HG03521 (cell line): ENCODE measurements at regions not wholly inside any gene's neighbourhood (a gene's known extent, or its start where the extent isn't known, plus 50 kb on each side); places are given as distances from the start of the nearest gene placed in this dataset.

ENCODE experiments used
- ATAC-seq: cut with Tn5 transposase; IDR thresholded peaks from one replicate; pipeline ENCODE4 v1.9.1; 2021; ENCODE audit warnings: mild to moderate bottlenecking, moderate library complexity; ENCODE audit not compliant: unreplicated experiment

DNA sequence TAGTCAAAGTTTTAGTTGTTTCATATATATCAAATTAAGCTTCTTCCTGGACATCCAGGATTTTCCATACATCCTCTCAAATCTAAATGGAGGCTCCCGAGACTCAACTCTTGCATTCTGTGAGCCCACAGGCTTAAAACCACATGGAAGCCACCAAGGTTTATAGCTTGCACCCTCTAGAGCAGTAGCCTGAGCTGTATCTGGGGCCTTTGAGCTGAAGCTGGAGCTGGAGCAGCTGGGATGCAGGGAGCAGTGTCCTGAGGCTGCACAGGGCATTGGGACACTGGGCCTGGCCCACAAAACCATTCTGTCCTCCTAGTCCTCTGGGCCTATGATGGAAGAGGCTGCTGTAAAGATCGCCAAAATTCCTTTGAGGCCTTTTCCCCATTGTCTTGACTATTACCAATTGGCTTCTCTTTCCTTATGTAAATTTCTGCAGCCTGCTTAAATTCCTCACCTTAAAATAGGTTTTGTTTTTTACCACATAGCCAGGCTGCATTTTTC is 151.0 kb downstream of the COX7C start:
- ATAC-seq = no peak

DNA sequence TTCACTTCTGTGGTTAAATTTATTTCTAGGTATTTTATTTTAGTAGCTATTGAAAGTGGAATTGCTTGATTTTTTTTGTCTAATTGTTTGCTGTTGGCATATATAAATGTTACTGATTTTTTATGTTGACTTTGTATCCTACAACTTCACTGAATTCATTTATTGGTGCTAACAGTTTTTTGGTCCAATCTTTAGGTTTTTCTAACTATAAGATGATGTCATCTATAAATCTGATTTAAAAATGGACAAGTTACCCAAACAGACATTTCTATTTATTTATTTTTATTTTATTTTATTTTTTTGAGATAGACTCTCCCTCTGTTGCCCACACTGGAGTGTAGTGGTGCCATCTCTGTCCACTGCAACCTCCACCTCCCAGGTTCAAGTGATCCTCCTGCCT is 162.3 kb downstream of the COX7C start:
- no peak for ATAC-seq

DNA sequence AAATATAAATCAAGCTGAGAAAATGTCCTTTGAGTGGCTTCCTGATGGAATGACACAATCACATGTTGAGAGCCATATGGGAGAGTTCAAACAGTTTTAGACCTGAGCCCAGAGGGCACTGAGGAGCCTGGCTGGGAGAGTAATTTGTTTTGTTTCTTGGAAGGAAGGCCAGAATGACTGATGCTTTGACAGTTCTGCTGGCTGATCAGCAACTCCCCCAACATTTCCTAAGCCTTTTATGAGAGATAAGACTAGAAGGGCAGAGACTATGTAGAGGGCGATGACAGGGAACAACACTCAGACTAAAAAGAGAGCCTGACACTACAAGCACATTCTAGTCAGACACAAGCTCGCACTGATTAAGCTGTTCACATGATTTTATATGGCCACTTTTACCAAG is 169.2 kb downstream of the COX7C start:
- ATAC-seq = no peak

DNA sequence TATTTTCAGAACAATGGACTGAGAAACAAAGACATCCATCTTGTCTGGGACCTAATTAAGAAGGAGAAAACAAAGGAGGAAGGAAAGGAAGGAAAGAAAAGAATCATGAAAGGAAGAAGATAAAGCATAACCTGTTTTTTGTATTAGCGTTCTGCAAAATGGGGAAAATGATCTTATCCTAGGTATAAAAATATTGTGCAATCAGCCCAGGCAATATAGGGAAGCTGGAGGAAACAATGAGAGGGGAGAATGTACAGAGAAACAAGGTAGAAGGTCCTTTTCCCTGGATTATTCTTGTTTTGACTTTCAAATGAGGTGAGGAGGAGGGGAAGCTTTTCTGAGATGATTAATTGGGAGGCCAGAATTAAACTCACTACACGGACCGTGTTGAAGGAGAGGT is 177.9 kb downstream of the COX7C start:
- no peak for ATAC-seq

DNA sequence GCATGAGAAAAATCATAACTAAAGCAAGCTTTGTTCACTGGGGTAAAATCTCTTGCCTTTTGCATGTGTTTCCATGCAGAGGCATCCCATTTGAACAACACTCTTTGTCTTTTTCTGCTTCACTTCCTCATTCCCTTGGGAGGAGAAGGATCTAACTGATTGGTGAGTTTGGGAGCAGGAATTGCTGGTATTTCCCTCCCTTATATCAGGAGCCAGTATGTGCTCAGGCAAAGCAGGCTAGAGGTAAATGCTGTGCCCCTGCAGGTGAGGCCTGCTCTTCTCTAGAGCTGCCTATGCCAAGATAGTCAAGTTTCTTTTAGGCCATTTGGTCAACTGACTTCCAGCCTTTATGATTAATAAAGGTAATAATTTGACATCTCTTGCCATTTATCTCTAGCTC is 179.9 kb downstream of the COX7C start:
- ATAC-seq = no peak

DNA sequence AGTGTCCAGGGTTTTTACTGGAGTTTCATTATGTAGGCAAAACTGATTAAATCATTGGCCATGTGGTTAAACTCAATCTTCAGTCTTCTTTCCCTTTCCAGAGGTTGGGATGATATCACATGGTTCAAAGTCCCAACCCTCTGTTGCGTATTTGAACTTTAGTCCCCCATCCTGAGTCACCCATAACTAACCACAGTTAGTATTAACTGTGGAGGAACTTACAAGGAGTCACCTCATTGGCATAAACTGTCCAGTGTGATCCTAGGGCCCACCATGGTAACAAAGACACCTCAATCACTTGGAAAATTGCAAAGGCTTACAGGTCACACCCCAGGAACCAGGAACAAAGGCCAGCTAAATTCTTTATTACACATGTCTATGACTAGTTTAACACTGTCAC is 188.5 kb downstream of the COX7C start:
- ATAC-seq = no peak

DNA sequence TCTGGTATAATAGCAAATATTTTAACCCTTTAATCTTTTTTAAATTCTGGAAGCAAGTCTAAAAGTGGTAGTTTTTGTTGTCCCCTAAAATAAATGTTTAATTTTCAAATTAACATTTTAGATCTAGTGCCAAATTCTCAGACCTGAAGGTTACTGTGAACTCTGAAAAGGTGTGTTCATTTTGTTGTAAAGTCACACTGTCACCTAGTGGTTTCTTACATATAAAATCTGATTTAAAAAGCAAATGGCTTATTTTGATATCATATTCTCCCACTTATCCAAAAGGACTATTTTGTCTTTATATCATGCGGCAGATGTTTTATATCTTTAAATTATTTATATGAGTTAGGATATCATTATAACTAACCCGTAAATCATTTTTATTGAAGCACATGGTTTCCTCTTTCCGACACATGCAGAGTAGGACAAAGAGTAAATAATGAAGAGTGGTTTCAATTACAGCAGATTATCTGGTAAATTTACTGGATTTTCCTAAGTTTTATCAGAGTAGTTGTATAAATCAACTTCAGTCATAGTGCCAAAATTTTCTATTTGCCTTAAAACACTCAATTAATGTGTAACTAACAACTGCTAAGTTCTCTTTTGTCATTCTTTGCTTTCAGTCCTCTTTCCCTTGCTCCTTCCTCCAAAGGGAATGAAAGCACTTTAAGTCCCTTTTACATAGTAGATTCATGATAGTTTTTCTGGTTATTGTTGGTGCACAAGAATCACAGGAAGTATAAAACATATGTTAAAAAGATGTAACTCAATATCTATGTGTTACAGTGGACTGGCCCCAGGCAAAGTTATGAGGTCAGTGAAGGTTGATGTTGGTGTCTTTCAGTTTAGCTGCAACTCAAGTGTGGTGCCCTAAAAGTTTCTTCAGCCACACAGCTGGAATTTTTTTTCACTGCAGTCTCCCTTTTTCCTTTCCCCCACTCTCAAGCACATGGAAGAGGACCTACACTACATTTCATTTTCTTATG is 189.6 kb downstream of the COX7C start:
- ATAC-seq = no peak

DNA sequence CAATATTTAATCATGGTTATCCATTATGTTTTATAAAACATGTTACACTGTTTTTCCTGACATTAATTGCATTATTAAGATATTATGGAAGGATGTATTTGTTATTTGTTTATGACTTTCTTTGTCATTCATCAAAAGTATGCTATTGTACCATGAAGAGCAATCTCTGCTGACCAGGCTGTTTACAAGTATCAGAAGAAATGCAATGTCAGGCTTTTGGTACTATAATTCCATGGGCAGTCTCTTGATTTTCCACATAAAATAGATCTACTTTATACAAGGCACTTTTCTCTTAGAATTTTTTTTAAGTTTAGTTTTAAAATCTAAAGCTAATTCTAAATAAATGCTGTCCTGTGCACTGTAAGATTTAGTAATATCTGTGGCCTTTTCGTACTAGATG is 196.6 kb downstream of the COX7C start:
- ATAC-seq = no peak

DNA sequence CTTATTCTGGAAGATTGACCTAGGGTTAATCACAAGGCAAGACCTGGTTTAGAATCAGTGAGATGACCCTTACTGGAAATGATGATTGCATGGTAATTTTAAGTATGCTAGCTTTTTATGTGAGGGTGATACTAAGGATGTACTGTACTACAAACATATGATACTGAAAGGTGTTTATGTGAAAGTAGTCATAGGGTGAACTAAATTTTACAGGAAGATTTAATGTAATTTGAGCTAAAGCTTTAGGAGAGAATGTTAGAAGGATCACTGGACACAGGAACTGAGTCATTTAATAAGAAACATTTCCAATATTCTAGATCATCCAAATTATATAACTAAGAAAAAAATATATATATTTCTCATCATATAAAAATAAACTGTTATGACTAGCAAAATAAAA is 197.2 kb downstream of the COX7C start:
- no peak for ATAC-seq

DNA sequence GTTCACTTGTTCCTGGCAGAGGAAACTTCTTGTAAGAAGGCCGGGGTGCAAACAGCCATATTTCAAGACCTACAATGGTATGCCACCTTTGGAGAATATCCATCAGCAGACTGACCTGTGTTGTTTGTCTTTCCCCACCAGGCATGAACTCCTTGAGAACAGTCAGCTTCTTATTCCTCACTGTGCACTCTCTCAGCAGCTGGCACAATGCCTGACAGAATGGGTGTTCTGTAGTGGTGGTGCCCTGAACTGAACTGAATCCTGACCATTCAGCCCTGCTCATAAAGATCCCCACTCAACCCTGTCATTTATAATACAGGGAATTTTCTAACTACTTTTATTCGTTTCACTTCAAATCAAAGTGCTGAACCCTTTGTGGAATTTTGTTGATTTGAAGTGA is 206.9 kb downstream of the COX7C start:
- no peak for ATAC-seq

DNA sequence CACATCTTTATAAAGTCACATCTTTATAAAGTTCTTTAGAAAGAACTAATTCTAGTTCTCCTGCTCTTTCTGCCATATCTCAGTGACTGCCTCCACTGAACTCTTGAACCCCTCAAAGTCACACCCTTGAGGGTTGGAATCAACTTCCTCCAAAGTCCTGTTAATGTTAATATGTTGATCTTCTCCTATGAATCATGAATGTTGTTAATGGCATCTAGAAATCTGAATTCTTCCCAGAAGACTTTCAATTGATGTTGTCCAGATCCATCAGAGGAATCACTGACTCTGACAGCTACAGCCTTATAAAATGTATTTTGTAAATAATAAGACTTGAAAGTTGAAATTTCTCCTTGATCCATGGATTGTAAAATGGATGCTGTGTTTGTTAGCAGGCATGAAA is 213.4 kb downstream of the COX7C start:
- no peak for ATAC-seq

DNA sequence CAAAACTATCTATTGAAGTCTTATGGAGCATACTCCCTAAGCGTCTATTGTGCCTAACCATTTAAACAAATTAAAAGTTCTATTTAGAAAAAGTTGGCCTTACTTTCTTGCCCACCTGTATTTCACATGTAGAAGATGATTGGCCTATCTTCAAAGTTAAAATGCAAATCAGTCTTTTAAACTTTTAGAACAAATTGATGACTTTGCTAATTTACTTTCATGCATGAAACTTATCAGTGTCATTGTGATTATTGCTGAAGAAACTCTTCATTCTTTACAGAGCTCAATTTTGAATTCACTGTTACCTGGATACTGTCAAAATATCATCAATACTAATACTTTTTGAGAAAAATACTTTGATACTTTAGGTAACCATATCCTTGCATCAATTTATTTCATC is 216.1 kb downstream of the COX7C start:
- ATAC-seq = no peak

DNA sequence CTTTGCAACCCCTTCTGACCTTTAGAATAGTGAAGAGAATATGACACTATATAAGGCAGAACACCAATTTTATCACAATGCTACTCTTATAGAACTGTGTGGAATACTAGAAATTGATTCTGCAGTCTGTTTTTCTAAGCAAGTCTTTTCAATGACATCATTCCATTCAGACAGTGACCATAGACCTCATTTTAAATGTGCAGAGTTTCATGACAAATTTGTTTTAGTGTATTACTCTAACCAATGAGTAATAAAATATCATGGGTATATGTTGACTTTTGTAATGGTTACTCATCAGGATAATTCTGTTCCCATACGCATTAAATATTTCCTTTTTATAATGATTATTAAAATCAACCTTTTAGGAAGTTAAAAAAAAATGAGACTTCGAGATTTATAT is 219.9 kb downstream of the COX7C start:
- no peak for ATAC-seq

DNA sequence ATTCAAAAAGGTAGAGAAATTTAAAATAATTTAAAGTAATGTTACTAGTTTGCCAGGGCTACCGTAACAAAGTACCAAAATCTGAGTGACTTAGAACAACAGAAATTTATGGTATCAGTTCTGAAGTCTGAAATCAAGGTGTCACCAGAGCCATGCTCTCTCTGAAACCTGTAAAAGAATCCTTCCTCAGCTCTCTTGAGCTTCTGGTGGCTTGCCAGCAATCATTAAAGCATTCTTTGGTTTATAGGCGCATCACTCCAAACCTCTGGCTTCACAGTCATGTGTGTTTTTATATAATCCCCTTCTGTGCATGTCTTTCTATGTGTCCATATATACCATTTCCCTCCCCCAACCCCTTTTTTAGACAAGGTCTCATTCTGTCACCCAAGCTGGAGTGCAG is 220.3 kb downstream of the COX7C start:
- ATAC-seq = no peak

DNA sequence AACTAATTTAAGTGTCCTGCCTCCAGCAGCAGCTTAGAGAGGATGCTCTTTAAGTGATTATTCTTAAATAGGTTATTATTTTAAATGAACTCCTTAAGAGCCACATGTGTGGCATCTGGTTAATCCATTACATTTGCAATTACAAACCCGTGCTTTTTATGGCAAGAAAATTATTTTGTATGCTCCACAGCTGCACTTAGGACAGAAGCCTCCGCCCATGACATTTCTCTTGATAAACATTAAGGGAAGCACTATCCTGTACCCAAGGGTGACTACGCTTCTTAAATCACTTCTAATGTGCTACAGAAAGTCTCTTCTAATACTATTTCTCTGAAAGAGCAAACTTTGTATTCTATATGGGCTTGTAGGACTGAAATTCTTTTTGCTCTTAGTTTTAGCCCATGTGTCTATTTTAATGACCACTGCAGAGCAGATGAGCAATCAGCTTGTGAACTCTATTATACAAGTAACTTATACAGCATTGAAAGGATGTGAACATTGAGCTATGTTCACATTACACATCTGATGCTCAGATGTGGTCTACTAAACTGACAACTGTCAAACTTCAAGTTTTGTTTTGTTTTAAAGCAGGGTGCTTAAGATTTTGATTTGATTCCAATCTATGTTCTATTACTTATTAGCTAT is 223.4 kb downstream of the COX7C start:
- ATAC-seq = no peak

DNA sequence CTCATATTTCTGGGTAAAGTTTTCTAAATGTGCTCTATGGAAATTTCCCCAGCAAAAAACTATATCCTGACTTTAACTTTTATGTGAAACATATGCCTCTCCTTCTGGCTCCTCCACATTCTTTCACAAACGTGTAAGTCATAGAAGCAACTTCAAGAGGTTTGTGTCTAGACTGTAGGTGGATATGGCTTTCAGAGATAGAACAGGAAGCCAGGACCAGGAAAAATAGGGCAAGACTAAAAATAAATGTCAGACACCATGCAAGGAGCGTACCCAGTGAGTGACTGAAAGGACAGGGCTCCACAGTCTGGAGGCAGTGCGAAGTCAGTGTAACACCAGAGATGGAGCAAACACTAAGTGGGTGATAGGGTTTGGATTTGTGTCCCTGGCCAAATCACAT is 240.7 kb downstream of the COX7C start:
- ATAC-seq = no peak

DNA sequence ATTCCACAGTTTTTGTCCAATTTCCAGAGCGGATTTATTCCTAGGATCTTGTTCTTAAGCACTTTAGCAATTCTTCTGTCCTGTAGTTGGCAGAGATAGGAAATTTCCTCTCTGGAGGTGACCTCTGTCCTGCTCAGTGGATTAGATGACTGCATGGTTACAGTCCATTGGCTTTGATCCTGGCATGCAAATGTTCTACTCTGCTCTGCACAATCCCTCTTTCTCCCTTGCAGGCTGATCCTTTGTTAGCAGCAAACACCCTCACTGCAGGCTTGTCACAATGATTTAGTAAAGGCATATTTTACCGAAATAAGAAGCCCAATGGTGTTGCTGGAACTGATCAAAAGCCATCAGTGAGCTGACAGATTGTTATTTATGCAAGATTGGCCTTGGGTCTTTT is 243.8 kb downstream of the COX7C start:
- ATAC-seq = no peak

DNA sequence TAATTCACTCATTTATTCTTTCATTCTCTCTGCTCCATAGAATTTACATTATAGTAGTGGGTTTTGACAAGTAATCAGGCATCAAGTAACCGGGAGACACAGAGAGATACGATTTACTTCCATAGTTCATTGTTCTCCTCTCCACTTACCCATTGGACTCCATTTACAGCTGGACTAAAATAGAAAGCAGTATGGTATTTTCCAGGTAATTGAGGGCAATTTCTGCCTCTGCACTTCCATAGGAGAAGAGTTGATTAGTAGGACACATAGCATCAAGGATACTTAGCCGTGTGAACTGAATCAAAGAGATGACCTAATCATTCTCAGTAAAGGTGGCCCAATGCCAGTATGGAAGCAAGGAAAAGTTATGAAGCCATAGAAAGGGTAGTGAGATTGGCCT is 244.4 kb downstream of the COX7C start:
- no peak for ATAC-seq

DNA sequence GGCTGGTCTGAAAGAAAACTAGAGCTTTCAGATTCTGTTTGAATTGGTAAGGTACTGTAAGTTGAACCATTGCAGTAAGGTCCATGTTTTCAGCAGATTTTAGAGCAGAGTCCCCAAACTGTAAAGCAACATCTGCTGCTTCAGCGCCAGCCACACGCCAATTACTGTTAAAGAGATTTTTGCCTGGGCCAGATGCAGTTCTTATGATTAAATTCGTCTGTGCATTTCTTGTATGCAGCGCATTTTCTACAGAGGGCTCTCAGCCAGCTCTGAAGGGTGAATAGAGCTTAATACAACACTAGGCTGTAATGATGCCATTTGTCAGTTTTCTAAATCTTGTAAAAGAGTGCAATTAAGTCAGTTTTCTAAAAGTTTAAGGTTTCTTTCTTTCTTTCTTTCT is 246.3 kb downstream of the COX7C start:
- ATAC-seq = no peak

DNA sequence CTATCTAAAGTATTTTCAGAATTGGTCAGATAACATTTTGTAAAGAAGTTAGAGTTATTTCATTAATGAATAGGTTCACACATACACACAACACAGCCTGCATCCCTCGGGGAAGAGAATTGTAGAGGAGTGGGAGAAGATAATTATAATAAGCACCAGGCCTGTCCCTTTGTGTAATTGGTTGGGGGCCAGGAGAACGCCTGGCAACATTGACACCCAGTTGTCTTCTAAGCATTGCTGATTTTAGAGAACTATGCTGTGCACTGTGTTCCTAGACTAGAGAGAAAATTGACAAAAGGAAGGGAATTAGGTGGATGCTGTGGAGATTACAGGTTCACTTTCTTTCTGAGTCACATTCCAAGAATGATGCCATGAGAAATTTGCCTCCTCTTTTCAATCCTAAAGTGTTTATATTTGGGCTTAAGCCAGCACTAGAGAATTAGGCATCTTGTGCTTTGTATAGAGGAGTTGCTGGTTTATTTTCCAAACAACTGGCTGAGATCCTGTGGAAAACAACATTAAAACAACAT is 247.6 kb downstream of the COX7C start:
- ATAC-seq = no peak

DNA sequence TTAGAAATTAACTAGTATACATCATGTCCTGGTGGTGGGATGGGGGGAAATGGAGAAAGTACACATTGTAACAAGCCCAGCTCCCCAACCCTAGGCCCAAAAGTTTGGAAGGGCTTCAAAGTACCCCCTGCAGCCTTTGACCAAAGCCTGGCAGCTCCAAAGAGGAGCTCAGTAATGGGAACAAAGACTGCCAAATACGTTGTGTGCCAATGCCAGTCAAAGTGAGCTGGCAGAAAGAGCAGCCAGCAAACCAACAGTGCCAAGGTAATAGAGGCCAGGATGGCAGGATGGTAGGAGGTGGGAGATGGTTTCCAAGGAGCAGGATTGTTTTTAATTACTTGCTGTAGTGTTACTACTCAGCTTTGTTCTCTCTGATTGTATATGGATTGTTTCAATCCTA is 248.3 kb downstream of the COX7C start:
- ATAC-seq = no peak

DNA sequence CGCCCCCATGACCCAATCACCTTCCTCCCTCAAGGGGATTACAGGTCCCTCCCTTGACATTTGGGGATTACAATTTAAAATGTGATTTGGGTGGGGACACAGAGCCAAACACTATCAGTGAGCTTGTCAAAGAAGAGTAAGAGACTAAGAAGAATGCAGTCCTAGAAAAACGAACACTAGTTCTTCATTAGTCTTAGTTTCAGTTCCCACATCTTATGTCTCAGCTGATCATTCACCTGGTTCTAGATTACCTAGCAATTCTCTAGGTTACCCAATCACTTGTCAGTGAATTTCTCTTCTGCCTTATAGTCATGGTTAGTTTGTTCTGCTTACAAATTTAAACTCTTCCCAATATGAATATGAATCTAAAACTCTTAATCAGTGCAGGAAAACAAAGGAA is 251.5 kb downstream of the COX7C start:
- peak; percentile 50 for ATAC-seq
